ENCODE measurements at regions not wholly inside any gene's neighbourhood (a gene's known extent, or its start where the extent isn't known, plus 50 kb on each side); places are given as distances from the start of the nearest gene placed in this dataset.

DNA sequence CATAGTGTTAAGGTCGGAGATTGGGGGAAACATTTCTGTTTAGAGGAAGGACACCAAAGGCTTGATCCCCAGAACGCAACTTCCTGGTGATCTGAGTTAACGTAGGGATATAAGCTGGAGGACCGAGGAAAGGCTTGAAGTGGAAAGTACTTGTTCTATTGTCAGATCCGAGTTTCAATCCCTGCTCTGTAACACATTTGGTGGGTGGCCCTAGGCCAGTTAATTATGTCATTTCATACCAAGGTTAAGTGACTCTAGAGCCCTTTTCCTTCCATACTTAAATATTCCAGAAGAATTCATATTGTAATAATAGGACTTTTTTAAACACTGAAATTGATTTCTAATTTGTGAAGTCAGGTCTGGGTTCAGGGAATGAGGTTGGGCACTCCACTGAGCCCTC, 80.9 kb downstream of the RPLP1 start:
- DNase-seq (ENCODE audit: extremely low spot score): no peak
- ChIA-PET CTCF (no interaction called here), POLR2A (no interaction called here)
- no peak for TF ChIP-seq CTCF (IDR thresholded peaks at IDR 0.05; ENCODE audit: control extremely low read depth, extremely low read depth, low read depth, missing control alignments)

DNA sequence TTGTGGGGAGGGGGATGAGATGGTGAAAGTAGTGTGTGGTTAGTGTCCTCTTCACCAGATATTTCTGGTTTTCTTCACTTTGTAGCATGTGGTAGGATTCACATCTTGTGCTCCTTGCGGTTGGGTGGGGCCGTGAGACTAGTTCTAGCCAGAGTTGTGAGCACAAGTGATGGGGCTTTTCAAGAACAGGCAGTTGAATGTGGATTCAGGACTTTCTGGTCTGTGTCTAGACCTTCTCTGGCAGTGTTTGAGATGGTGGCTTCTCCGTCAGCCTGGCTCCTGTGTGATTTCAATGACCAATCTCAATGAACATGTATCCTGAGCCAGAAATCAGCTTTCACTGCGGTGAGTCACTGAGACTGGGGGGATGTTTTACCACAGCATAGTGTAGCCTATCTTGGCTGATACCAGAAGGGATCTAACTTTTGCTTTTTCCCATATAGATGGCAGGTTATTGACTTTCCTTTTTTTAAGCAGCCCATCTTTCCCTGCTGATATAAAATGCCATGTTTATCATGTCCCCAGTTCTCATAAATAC, 82.6 kb downstream of the RPLP1 start:
- TF ChIP-seq CTCF (IDR thresholded peaks at IDR 0.05; ENCODE audit: control extremely low read depth, extremely low read depth, low read depth, missing control alignments): no peak
- no peak for DNase-seq (ENCODE audit: extremely low spot score)
- ChIA-PET CTCF (interaction anchor here (1.1 kb wide), 1 partner anchor 17 kb away, joined by 3 read pairs; no protein-coding TSS in a partner anchor), POLR2A (no interaction called here)

DNA sequence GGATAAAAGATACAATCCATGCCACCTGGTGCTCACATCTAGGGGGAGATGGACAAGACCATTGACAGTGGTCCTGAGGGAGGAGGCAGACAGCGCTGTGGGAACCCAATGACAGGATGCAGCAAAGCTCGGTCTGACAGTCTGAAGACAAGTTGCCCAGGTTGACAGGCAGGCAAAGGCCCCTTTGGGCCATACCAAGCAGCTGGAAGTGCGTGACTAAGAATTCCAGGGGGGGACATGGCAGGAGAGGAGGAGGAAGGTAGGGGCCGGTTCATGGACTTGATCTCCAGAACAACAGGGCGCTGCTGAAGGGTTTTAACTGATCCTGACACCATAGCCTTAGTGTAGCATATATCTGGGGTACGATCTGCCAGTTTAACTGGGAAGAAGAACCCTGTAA, 83.4 kb downstream of the RPLP1 start:
- no peak for DNase-seq (ENCODE audit: extremely low spot score)
- POLR2A ChIA-PET: no interaction called here
- TF ChIP-seq CTCF (IDR thresholded peaks at IDR 0.05; ENCODE audit: control extremely low read depth, extremely low read depth, low read depth, missing control alignments): no peak
- CTCF ChIA-PET: interaction anchor here (1.1 kb wide), 1 partner anchor 16 kb away, joined by 3 read pairs; no protein-coding TSS in a partner anchor

DNA sequence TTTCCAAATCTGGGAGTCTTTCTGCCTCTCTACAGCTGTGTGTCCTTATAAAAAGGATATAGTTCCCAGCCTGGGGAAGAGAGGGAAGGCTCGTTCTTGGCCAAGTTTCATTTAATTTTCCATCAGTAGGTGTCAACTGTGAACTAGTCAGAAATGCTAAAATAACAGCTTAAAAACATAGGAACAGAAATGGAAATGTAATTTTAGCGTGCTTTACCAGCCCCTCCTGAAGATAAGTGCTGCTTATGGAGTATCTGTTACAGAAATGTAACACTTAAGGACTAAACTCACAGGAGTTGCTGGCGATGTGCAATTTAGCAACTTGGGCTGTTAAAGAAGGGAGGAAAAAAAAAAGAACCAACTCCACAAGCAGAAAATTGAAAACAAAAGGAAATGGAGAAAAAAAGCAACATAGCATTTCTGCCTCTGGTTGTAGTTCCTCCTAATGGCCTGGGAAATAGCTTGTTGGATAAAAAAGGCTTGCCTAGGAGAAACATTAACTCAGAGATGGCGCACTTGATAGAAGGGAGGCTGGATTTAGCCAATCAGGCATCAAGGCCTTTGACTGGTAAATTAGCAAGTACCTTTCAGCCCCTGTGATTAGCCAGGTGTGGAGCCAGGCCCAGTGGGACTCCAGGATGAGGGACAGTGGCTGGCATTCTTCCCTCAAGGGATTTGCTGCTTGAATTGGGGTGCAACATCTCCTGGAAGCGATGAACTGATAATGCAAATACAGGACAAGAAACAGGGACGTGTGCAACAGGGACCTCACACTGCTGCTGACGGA, 84.3 kb downstream of the RPLP1 start:
- ChIA-PET POLR2A (no interaction called here), CTCF (interaction anchor here (1.4 kb wide), 1 partner anchor 8 kb away, joined by 4 read pairs; no protein-coding TSS in a partner anchor)
- DNase-seq (ENCODE audit: extremely low spot score): no peak

DNA sequence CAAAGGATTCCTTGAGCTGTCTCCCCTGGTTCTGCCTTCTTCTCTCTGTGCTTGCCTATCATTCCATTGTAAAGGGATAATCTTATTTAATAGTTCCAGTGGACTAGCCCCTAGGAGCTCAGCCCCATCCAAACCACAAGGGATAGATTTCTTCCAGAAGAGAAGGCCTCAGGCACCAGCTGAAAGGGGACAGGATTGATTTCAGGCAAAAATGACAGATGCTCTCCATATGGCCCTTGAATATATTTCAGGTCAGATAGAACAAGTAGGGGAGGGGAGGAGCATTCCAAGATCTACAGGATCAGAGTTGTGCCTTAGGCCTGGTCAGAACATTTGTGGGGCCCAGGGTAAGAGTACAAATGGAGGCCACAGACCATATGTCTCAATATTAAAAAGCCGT, 85.3 kb downstream of the RPLP1 start:
- POLR2A ChIA-PET: no interaction called here
- DNase-seq (ENCODE audit: extremely low spot score): no peak
- TF ChIP-seq CTCF (IDR thresholded peaks at IDR 0.05; ENCODE audit: control extremely low read depth, extremely low read depth, low read depth, missing control alignments): no peak
- CTCF ChIA-PET: interaction anchor here (1.4 to 1.7 kb wide), 2 partner anchors 9 to 16 kb away, joined by 3 to 4 read pairs; no protein-coding TSS in a partner anchor

More for the DNA sequence above, 84.3 kb downstream of the RPLP1 start:
- TF ChIP-seq CTCF (IDR thresholded peaks at IDR 0.05; ENCODE audit: control extremely low read depth, extremely low read depth, low read depth, missing control alignments): no peak

DNA sequence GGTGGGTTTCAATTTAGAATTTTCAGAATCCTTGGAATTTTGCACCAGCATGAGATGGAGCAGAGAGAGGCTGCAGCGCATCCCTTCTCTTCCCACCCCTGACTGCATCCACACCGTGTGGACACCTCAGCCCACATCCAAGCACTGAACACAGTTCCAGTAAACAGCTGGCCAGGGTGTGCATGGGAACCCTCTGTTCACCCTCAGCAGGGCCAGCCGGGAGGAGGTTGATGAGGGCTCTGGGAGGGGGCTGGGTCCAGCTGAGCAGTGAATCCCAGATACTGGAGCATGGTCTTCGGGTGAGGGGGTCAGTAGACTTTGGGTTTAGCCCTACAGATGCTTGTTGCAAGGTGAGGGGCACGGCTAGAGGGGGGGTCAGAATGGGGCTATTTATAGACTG, 85.8 kb downstream of the RPLP1 start:
- TF ChIP-seq CTCF (IDR thresholded peaks at IDR 0.05; ENCODE audit: control extremely low read depth, extremely low read depth, low read depth, missing control alignments): no peak
- POLR2A ChIA-PET: no interaction called here
- no peak for DNase-seq (ENCODE audit: extremely low spot score)
- CTCF ChIA-PET: interaction anchor here (1.4 to 1.7 kb wide), 2 partner anchors 10 to 16 kb away, joined by 3 to 4 read pairs; no protein-coding TSS in a partner anchor

Data from GM10248 (cell line).